ENCODE measurements at regions not wholly inside any gene's neighbourhood (a gene's known extent, or its start where the extent isn't known, plus 50 kb on each side); places are given as distances from the start of the nearest gene placed in this dataset.

GRCh38 chr2:172296267-172297046 lies 130.9 kb upstream of the ITGA6 start:
- TF ChIP-seq, protein P1, sequence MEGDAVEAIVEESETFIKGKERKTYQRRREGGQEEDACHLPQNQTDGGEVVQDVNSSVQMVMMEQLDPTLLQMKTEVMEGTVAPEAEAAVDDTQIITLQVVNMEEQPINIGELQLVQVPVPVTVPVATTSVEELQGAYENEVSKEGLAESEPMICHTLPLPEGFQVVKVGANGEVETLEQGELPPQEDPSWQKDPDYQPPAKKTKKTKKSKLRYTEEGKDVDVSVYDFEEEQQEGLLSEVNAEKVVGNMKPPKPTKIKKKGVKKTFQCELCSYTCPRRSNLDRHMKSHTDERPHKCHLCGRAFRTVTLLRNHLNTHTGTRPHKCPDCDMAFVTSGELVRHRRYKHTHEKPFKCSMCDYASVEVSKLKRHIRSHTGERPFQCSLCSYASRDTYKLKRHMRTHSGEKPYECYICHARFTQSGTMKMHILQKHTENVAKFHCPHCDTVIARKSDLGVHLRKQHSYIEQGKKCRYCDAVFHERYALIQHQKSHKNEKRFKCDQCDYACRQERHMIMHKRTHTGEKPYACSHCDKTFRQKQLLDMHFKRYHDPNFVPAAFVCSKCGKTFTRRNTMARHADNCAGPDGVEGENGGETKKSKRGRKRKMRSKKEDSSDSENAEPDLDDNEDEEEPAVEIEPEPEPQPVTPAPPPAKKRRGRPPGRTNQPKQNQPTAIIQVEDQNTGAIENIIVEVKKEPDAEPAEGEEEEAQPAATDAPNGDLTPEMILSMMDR (IDR thresholded peaks at IDR 0.05; ENCODE audit: low read depth, low read length, missing control alignments): no peak
- H3K4me3 ChIP-seq (replicated peaks; ENCODE audit: low read depth, low read length): no peak overlapping the region
- no peak for DNase-seq (ENCODE audit: extremely low read depth, low read depth)

DNA sequence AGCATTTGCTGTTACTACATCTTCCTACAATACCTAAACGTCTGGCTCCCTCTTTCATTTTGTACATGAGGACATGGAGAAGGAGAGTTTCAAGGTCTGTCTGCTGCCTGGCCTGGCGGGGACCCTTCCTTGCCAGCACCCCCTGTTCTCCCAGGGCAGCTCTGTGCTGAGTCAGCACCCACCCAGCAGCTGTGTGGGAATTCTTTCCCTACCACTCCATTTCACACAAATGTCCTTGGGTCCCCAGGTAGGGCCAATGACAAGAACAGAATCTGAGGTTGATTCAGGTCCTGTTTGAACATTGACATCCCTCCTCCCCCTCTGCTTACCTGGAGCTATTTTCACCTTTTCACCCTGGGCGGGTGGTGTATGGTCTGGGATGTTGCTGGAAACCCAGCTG lies 129.9 kb upstream of the ITGA6 start:
- H3K4me3 ChIP-seq (replicated peaks; ENCODE audit: low read depth, low read length): no peak overlapping the region
- DNase-seq (ENCODE audit: extremely low read depth, low read depth): no peak
- TF ChIP-seq, protein P1 (IDR thresholded peaks at IDR 0.05; ENCODE audit: low read depth, low read length, missing control alignments): no peak

DNA sequence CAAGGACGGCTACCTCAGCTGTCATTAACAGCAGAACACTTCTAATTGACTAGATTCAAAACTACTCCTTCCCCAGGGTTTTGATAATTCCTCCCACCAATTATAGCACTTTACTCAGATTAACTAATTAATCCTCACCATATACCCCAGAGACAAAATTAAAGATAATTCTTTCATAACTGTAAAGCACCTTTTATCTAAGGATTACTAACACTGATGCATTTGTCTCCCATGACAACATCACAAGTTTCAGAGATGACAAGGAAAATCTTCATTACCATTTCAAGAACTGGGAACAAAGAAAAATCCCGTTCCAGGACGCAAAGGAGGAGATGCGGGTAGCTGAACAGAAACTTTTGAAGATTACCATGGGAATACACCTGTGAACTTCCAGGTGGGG lies 129.4 kb upstream of the ITGA6 start:
- no peak for DNase-seq (ENCODE audit: extremely low read depth, low read depth)
- H3K4me3 ChIP-seq (replicated peaks; ENCODE audit: low read depth, low read length): no peak overlapping the region
- TF ChIP-seq, protein P1 (IDR thresholded peaks at IDR 0.05; ENCODE audit: low read depth, low read length, missing control alignments): no peak

GRCh38 chr2:172299741-172300140 lies 127.6 kb upstream of the ITGA6 start:
- TF ChIP-seq, protein P1 (IDR thresholded peaks at IDR 0.05; ENCODE audit: low read depth, low read length, missing control alignments): no peak
- H3K4me3 ChIP-seq (replicated peaks; ENCODE audit: low read depth, low read length): no peak overlapping the region
- DNase-seq (ENCODE audit: extremely low read depth, low read depth): no peak

- TF ChIP-seq, protein P1 (IDR thresholded peaks at IDR 0.05; ENCODE audit: low read depth, low read length, missing control alignments): no peak
Observed at GRCh38 chr2:172300851-172301250, 126.5 kb upstream of the ITGA6 start.

DNA sequence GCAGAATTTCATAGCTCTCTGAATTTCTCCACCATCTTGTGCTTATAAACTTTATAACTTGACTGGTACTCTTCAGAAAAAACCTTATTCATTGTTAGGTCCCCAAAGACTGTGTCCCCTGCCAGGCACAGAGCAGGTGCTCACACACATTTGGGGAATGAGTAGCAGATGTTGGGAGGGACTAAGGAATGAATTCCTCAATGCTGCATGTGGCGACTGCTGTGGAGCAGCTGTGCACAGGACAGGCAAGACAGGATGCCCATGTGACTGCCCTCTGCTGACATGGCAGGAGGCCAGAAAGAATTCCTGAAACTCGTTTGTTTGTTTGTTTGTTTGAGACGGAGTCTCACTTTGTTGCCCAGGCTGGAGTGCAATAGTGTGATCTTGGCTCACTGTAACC lies 122.3 kb upstream of the ITGA6 start:
- DNase-seq (ENCODE audit: extremely low read depth, low read depth): no peak
- TF ChIP-seq, protein P1 (IDR thresholded peaks at IDR 0.05; ENCODE audit: low read depth, low read length, missing control alignments): no peak

More at GRCh38 chr2:172300851-172301250, 126.5 kb upstream of the ITGA6 start:
- no peak overlapping the region for H3K4me3 ChIP-seq (replicated peaks; ENCODE audit: low read depth, low read length)
- no peak for DNase-seq (ENCODE audit: extremely low read depth, low read depth)

More for the DNA sequence above, 122.3 kb upstream of the ITGA6 start:
- H3K4me3 ChIP-seq (replicated peaks; ENCODE audit: low read depth, low read length): no peak overlapping the region

All from HFF-Myc (cell line).